Tibial nerve (tissue), 4 donors: ENCODE measurements at regions not wholly inside any gene's neighbourhood (a gene's known extent, or its start where the extent isn't known, plus 50 kb on each side); places are given as distances from the start of the nearest gene placed in this dataset.

Experiments
- DNase-seq, 2 donors: peaks; one replicate each; pipeline ENCODE4 v3.0.0-alpha.2; 2019; ENCODE audit warnings: low spot score in 2 of 2
- H3K27ac ChIP-seq, 4 donors: fragments of 200-600 bp; sonication (generic) in 3 of 4; one replicate each; pipeline ENCODE4 v1.5.1; 2017 to 2019; ENCODE audit warnings: mild to moderate bottlenecking in 1 of 4
- H3K27me3 ChIP-seq, 2 donors: fragments of 200-600 bp; sonication (generic) in 1 of 2; one replicate each; pipeline versions ENCODE4 v1.5.1 to v1.6.0; 2017 to 2019
- H3K36me3 ChIP-seq, 3 donors: fragments of 200-600 bp; sonication (generic); one replicate each; pipeline ENCODE4 v1.5.1; 2018 to 2019
- H3K4me1 ChIP-seq, 4 donors: fragments of 200-600 bp; sonication (generic) in 3 of 4; one replicate each; pipeline ENCODE4 v1.5.1; 2017 to 2019
- H3K4me3 ChIP-seq, 4 donors: fragments of 200-600 bp; sonication (generic) in 3 of 4; one replicate each; pipeline ENCODE4 v1.5.1; 2017 to 2019; ENCODE audit warnings: mild to moderate bottlenecking in 1 of 4, moderate library complexity in 1 of 4
- H3K9me3 ChIP-seq, 4 donors: fragments of 200-600 bp; sonication (generic) in 3 of 4; one replicate each; pipeline ENCODE4 v1.5.1; 2017 to 2019
- CTCF ChIP-seq, 5 experiments: fragments of 200-600 bp in 3 of 5; fragments of 450-650 bp in 2 of 5; sonication (generic) in 3 of 5; IDR thresholded peaks; one replicate each; pipeline ENCODE4 v1.5.1; 2016 to 2019; ENCODE audit warnings: antibody characterized with exemption in 5 of 5, mild to moderate bottlenecking in 3 of 5, moderate library complexity in 2 of 5
- EP300 ChIP-seq, 2 donors: sonication (generic); formaldehyde crosslinking; IDR thresholded peaks; one replicate each; pipeline ENCODE4 v1.6.1; 2017; ENCODE audit warnings: antibody characterized with exemption in 2 of 2, mild to moderate bottlenecking in 1 of 2
- POLR2A ChIP-seq, 2 donors: fragments of 450-650 bp; IDR thresholded peaks; one replicate each; pipeline ENCODE4 v1.6.1; 2017; ENCODE audit warnings: antibody characterized with exemption in 2 of 2, mild to moderate bottlenecking in 2 of 2, moderate library complexity in 2 of 2
- WGBS, 2 donors: methylation state at CpG; one replicate each; pipeline ENCODE4 v1.1.5; 2018; 5-methylcytosine and 5-hydroxymethylcytosine counted together

GRCh38 chr2:84314250-84314649 is 144.8 kb downstream of the SUCLG1 start:
- H3K4me1 ChIP-seq, result no peaks in the 10 kb centered on the region
- 92 to 97% methylated on average over 6 of the region's 6 CpGs for WGBS, 2 donors
- H3K27ac ChIP-seq, result no peak overlapping the region
- DNase-seq, result no peak
- TF ChIP-seq POLR2A (IDR thresholded peaks at IDR 0.05) (no peak), CTCF (IDR thresholded peaks at IDR 0.05) (no peak), EP300 (IDR thresholded peaks at IDR 0.05) (no peak)
- peaks cover 0 to 3% of the 10 kb centered on the region in 2 donors for H3K27me3 ChIP-seq
- no peaks in the 10 kb centered on the region for H3K36me3 ChIP-seq
- H3K4me3 ChIP-seq, result no peak overlapping the region
- H3K9me3 ChIP-seq, result no peaks in the 10 kb centered on the region

GRCh38 chr2:84309281-84309680 is 149.8 kb downstream of the SUCLG1 start:
- no peak for TF ChIP-seq EP300 (IDR thresholded peaks at IDR 0.05)
- TF ChIP-seq CTCF (IDR thresholded peaks at IDR 0.05), result no peak
- no peak for TF ChIP-seq POLR2A (IDR thresholded peaks at IDR 0.05)
- Histone ChIP-seq H3K36me3 (no peaks in the 10 kb centered on the region), H3K4me3 (no peak overlapping the region), H3K9me3 (peaks cover 0 to 21% (median 0%) of the 10 kb centered on the region in 4 donors), H3K27ac (no peak overlapping the region), H3K4me1 (no peaks in the 10 kb centered on the region), H3K27me3 (no peaks in the 10 kb centered on the region)
- DNase-seq, result no peak
- 83 to 84% methylated on average over 3 of the region's 3 CpGs for WGBS, 2 donors

GRCh38 chr2:84306361-84306760 is 152.7 kb downstream of the SUCLG1 start:
- Histone ChIP-seq H3K4me1 (no peaks in the 10 kb centered on the region), H3K36me3 (no peaks in the 10 kb centered on the region), H3K27ac (no peak overlapping the region), H3K27me3 (no peaks in the 10 kb centered on the region), H3K4me3 (no peak overlapping the region), H3K9me3 (peaks cover 0 to 21% (median 0%) of the 10 kb centered on the region in 4 donors)
- no peak for DNase-seq
- 83 to 84% methylated on average over 4 of the region's 4 CpGs for WGBS, 2 donors
- TF ChIP-seq POLR2A (IDR thresholded peaks at IDR 0.05), result no peak
- TF ChIP-seq EP300 (IDR thresholded peaks at IDR 0.05), result no peak
- no peak for TF ChIP-seq CTCF (IDR thresholded peaks at IDR 0.05)

GRCh38 chr2:84302513-84303412 is 156.3 kb downstream of the SUCLG1 start:
- TF ChIP-seq CTCF (IDR thresholded peaks at IDR 0.05) (peak; percentile 26 to 53 (median 36)), EP300 (IDR thresholded peaks at IDR 0.05) (no peak)
- 52 to 53% methylated on average over 3 of the region's 3 CpGs for WGBS, 2 donors
- H3K36me3 ChIP-seq, result no peaks in the 10 kb centered on the region

GRCh38 chr2:84301717-84302116 is 157.4 kb downstream of the SUCLG1 start:
- Histone ChIP-seq H3K36me3 (no peaks in the 10 kb centered on the region), H3K27me3 (no peaks in the 10 kb centered on the region), H3K4me3 (no peak overlapping the region), H3K9me3 (peaks cover 0 to 16% (median 0%) of the 10 kb centered on the region in 4 donors), H3K4me1 (no peaks in the 10 kb centered on the region), H3K27ac (no peak overlapping the region)
- TF ChIP-seq POLR2A (IDR thresholded peaks at IDR 0.05), result no peak
- TF ChIP-seq CTCF (IDR thresholded peaks at IDR 0.05), result no peak
- TF ChIP-seq EP300 (IDR thresholded peaks at IDR 0.05), result no peak
- 94% methylated on average over 6 of the region's 6 CpGs for WGBS, 2 donors
- DNase-seq, result no peak

More at GRCh38 chr2:84302513-84303412, 156.3 kb downstream of the SUCLG1 start:
- no peak overlapping the region for H3K27ac ChIP-seq
- H3K4me3 ChIP-seq, result no peak overlapping the region
- DNase-seq, result no peak
- H3K27me3 ChIP-seq, result no peaks in the 10 kb centered on the region
- peaks cover 0 to 21% (median 0%) of the 10 kb centered on the region in 4 donors for H3K9me3 ChIP-seq
- no peaks in the 10 kb centered on the region for H3K4me1 ChIP-seq
